Endothelial cell of umbilical vein (primary cell): ENCODE measurements at regions not wholly inside any gene's neighbourhood (a gene's known extent, or its start where the extent isn't known, plus 50 kb on each side); places are given as distances from the start of the nearest gene placed in this dataset.

ENCODE experiments used
- MAX ChIP-seq: IDR thresholded peaks from 2 replicates; pipeline ENCODE4 v1.6.1; 2011; ENCODE audit not compliant: insufficient read depth, insufficient read length
- POLR2AphosphoS5 ChIP-seq: IDR thresholded peaks from 2 replicates; pipeline ENCODE4 v1.6.1; 2012; ENCODE audit warnings: low read depth, mild to moderate bottlenecking, control low read depth, low read length, moderate library complexity; ENCODE audit not compliant: insufficient read depth

DNA sequence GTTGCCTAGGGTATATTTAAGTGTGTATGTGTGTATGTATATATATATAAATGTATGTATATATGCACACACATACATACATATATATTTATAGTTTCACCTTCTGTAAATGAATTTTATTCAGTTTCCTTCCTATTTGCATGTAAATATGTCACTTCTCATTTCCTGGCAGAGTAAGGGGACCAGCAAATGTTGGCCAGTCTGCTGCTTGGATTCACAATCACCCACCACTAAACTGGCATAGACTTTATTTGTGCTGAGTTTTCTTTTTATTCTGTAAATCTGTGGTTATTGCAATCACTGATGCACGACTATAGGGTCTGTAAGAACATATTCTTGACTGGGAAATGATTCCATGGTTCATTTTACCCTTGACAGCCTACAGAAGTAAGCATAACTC, 640.4 kb upstream of the FAM98A start:
- TF ChIP-seq POLR2AphosphoS5 (no peak), MAX (no peak)
